ENCODE measurements at regions not wholly inside any gene's neighbourhood (a gene's known extent, or its start where the extent isn't known, plus 50 kb on each side); places are given as distances from the start of the nearest gene placed in this dataset.
A peak's percentile ranks its signal among the peaks of the same experiment; 100 is the strongest.

DNA sequence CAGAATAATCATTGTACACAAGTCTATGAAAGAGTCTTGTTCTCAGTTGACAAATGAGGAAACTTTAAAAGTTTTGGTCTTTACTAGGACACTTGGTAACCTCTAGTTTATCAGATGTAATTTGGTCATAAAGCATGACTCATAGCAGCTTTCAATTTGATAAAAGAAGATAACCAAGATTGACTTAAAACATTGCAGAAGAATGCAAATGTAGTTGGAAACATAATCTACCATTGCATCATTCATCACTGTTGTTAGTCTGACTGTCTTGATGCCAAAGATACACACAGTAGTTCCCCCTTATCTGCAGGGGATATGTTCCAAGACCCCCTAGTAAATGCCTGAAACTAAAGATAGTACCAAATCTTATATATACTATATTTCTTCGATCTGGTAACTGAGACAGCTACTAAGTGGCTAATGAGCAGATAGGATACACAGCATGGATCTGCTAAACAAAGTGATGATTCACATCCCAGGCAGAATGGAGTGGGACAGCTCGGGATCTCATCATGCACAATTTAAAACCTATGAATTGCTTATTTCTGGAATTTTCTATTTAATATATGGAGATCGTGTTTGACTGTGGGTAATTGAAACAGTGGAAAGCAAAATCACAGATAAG, 131.4 kb upstream of the CCDC68 start:
- no peaks in the 10 kb centered on the region for H3K27me3 ChIP-seq (replicated peaks; ENCODE audit: control insufficient read depth, insufficient read depth, low read length)
- DNase-seq (ENCODE audit: low read depth) = peak; percentile 44
- H3K9ac ChIP-seq (ENCODE audit: low read length) = no peak overlapping the region
- H3K4me1 ChIP-seq (ENCODE audit: control insufficient read depth, insufficient read depth, low read length) = peaks cover 6% of the 10 kb centered on the region
- no peak overlapping the region for H3K4me3 ChIP-seq (ENCODE audit: low read length)
- H3K9me3 ChIP-seq (ENCODE audit: control insufficient read depth, low read length) = no peaks in the 10 kb centered on the region
- H3K36me3 ChIP-seq (ENCODE audit: control insufficient read depth, insufficient read depth, low read length, severe bottlenecking) = no peaks in the 10 kb centered on the region

DNA sequence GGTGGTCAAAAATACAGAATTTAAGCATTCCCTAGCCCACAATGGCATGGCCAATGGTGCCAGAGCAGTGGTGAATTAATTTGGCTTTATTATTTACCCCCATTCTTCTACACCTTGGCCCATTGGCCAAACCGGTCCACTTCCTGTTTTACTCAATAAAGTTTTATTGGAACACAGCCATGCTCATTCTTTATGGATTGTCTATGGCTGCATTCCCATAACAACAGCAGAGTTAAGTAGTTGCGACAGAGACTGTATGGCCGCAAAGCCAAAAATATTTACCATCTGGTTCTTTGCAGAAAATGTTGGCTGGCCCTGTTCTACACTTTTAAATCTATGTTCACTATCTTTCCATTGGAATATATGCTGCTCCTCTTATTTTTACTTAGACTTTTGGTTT, 130.3 kb upstream of the CCDC68 start:
- no peaks in the 10 kb centered on the region for H3K9me3 ChIP-seq (ENCODE audit: control insufficient read depth, low read length)
- H3K9ac ChIP-seq (ENCODE audit: low read length) = no peak overlapping the region
- no peaks in the 10 kb centered on the region for H3K36me3 ChIP-seq (ENCODE audit: control insufficient read depth, insufficient read depth, low read length, severe bottlenecking)
- no peaks in the 10 kb centered on the region for H3K27me3 ChIP-seq (replicated peaks; ENCODE audit: control insufficient read depth, insufficient read depth, low read length)
- peaks cover 15% of the 10 kb centered on the region for H3K4me1 ChIP-seq (ENCODE audit: control insufficient read depth, insufficient read depth, low read length)
- no peak for DNase-seq (ENCODE audit: low read depth)
- H3K4me3 ChIP-seq (ENCODE audit: low read length) = no peak overlapping the region

DNA sequence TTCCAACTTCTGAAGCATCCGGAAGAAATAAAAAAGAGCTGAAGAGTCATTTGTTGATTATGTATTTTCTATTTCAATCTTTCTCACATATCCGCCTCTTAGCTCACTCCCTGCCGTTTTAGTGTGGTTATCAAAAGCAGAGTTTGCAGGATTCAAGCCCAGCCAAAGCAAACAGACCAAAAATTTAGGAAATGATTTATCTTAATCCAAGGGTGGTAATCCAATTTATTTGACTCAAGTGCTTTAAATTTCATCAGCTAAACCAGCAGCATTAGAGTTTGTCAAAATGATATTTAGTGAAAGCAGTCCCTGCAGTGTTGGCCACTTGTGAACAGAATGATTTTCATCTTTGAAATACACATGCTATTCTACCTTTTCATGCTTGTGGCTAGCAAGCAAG, 129.3 kb upstream of the CCDC68 start:
- H3K9ac ChIP-seq (ENCODE audit: low read length) = no peak overlapping the region
- no peaks in the 10 kb centered on the region for H3K27me3 ChIP-seq (replicated peaks; ENCODE audit: control insufficient read depth, insufficient read depth, low read length)
- H3K4me1 ChIP-seq (ENCODE audit: control insufficient read depth, insufficient read depth, low read length) = peaks cover 26% of the 10 kb centered on the region
- no peak overlapping the region for H3K4me3 ChIP-seq (ENCODE audit: low read length)
- H3K36me3 ChIP-seq (ENCODE audit: control insufficient read depth, insufficient read depth, low read length, severe bottlenecking) = no peaks in the 10 kb centered on the region
- no peak for DNase-seq (ENCODE audit: low read depth)
- H3K9me3 ChIP-seq (ENCODE audit: control insufficient read depth, low read length) = no peaks in the 10 kb centered on the region

DNA sequence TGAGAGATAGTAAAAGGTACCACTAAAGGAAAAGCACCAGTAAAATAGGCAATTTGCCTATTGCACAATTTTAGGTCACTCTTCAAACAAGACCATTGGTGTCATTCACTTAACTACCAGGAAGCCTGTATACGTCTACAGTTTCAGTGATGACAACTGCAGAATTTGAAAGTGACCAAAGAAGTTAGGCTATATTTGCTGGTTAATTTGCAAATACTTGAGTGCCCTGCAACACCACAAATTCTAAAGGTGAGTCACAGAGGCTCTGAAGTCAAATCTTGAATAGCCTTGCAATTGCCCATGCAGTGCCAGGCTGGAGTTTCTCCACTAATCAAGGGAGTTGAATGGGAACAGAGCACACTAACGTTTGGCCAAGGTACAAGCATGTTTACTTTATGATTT, 128.7 kb upstream of the CCDC68 start:
- H3K36me3 ChIP-seq (ENCODE audit: control insufficient read depth, insufficient read depth, low read length, severe bottlenecking) = no peaks in the 10 kb centered on the region
- DNase-seq (ENCODE audit: low read depth) = peak; percentile 12
- no peaks in the 10 kb centered on the region for H3K9me3 ChIP-seq (ENCODE audit: control insufficient read depth, low read length)
- no peaks in the 10 kb centered on the region for H3K27me3 ChIP-seq (replicated peaks; ENCODE audit: control insufficient read depth, insufficient read depth, low read length)
- no peak overlapping the region for H3K9ac ChIP-seq (ENCODE audit: low read length)
- H3K4me1 ChIP-seq (ENCODE audit: control insufficient read depth, insufficient read depth, low read length) = peaks cover 26% of the 10 kb centered on the region
- no peak overlapping the region for H3K4me3 ChIP-seq (ENCODE audit: low read length)

DNA sequence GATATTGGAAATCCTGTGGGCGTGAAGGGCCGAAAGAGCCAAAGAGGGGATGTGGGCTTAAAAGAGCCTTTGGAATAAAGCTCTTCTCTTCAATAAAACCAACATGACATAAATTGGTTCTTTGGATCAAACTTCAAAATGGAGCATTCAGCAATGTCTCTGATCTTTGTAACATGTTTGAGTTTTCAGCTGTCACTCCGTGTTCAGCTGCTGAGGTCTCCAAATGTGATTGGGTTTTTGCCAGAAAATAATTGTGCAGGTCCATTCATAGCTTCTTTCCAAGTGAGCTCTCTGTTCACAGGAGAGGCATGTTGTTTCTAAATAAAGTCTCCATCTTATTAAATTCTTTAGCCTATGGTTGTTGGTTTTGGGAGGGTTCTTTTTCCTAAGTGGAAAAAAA, 127.6 kb upstream of the CCDC68 start:
- H3K27me3 ChIP-seq (replicated peaks; ENCODE audit: control insufficient read depth, insufficient read depth, low read length) = no peaks in the 10 kb centered on the region
- no peak overlapping the region for H3K9ac ChIP-seq (ENCODE audit: low read length)
- no peak overlapping the region for H3K4me3 ChIP-seq (ENCODE audit: low read length)
- no peaks in the 10 kb centered on the region for H3K36me3 ChIP-seq (ENCODE audit: control insufficient read depth, insufficient read depth, low read length, severe bottlenecking)
- no peak for DNase-seq (ENCODE audit: low read depth)
- H3K9me3 ChIP-seq (ENCODE audit: control insufficient read depth, low read length) = no peaks in the 10 kb centered on the region
- peaks cover 26% of the 10 kb centered on the region for H3K4me1 ChIP-seq (ENCODE audit: control insufficient read depth, insufficient read depth, low read length)

DNA sequence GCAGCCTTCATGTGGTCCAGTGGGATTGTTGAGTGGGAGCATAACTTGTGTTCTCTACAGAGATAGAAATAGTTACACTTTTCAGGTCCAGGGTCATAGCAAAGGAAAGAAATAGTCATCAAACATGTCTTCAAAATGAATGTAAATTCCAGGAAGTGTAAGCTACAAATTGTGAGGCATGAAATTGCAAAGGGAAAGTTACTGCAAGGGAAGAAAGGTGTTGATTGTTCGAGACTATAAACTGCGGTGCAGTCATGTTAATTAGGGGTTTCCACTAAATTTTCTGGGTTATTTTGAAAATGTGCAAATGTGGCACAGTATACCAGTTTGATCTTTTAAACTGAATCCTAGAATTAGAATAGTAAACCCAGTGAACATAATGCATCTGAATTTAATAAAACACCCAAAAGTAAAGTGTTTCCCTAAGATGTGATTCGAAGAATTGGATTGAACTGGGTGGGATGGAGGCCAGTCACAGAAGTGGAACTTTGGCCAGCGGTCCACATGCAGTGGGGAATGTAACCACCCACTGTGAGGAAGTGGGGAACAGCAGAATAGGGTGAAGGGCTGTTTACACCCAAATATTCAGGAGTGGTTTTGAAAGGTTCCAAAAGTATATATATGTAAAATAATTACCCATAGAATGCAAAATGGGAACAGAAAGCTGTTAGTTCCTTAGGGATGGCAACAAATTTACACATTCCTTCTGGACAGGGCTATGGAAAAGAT, 126.5 kb upstream of the CCDC68 start:
- Histone ChIP-seq H3K4me1 (ENCODE audit: control insufficient read depth, insufficient read depth, low read length) (peaks cover 26% of the 10 kb centered on the region), H3K36me3 (ENCODE audit: control insufficient read depth, insufficient read depth, low read length, severe bottlenecking) (no peaks in the 10 kb centered on the region), H3K9ac (ENCODE audit: low read length) (no peak overlapping the region), H3K4me3 (ENCODE audit: low read length) (no peak overlapping the region), H3K9me3 (ENCODE audit: control insufficient read depth, low read length) (no peaks in the 10 kb centered on the region), H3K27me3 (replicated peaks; ENCODE audit: control insufficient read depth, insufficient read depth, low read length) (no peaks in the 10 kb centered on the region)
- no peak for DNase-seq (ENCODE audit: low read depth)

DNA sequence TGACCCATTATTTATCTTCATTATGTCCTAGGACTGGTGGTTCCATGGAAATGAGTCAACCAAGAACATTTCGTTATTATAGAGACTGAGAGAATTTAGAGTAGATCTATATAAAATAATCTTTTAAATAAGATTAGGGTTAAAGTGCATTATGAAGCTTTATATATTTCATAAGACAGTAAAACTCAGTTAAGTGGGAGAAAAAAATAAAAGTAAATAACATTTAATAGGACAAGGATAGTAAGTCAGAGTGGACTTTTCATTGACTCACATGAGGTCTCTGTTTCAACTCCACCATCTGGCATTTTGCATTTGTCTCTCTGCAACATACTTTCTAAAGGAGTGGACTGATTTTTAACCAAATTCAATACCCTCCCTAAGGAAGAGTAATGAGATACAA, 125.3 kb upstream of the CCDC68 start:
- peaks cover 21% of the 10 kb centered on the region for H3K4me1 ChIP-seq (ENCODE audit: control insufficient read depth, insufficient read depth, low read length)
- no peaks in the 10 kb centered on the region for H3K27me3 ChIP-seq (replicated peaks; ENCODE audit: control insufficient read depth, insufficient read depth, low read length)
- no peak overlapping the region for H3K9ac ChIP-seq (ENCODE audit: low read length)
- no peaks in the 10 kb centered on the region for H3K9me3 ChIP-seq (ENCODE audit: control insufficient read depth, low read length)
- H3K4me3 ChIP-seq (ENCODE audit: low read length) = no peak overlapping the region
- no peaks in the 10 kb centered on the region for H3K36me3 ChIP-seq (ENCODE audit: control insufficient read depth, insufficient read depth, low read length, severe bottlenecking)
- no peak for DNase-seq (ENCODE audit: low read depth)

DNA sequence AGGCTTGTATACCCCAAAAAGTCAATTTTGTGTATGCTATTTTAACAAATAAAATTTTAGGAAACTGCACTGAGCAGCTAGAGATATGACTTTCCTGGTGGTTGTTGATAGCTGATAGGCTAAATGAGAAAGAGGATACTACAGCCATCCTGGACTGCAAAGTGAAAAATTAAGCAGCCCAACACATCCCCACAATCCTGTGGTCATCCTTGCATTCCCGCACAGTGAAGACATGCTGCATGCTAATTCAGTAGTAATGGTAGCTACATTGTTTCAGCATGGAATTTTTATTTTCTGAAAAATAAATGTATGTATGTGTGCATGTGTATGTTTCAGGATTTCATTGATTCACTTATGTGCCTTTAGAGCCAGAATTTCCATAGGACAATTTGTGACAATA, 124.2 kb upstream of the CCDC68 start:
- H3K4me3 ChIP-seq (ENCODE audit: low read length) = no peak overlapping the region
- no peaks in the 10 kb centered on the region for H3K36me3 ChIP-seq (ENCODE audit: control insufficient read depth, insufficient read depth, low read length, severe bottlenecking)
- H3K9ac ChIP-seq (ENCODE audit: low read length) = no peak overlapping the region
- H3K4me1 ChIP-seq (ENCODE audit: control insufficient read depth, insufficient read depth, low read length) = peaks cover 21% of the 10 kb centered on the region
- no peak for DNase-seq (ENCODE audit: low read depth)
- no peaks in the 10 kb centered on the region for H3K9me3 ChIP-seq (ENCODE audit: control insufficient read depth, low read length)
- H3K27me3 ChIP-seq (replicated peaks; ENCODE audit: control insufficient read depth, insufficient read depth, low read length) = no peaks in the 10 kb centered on the region

DNA sequence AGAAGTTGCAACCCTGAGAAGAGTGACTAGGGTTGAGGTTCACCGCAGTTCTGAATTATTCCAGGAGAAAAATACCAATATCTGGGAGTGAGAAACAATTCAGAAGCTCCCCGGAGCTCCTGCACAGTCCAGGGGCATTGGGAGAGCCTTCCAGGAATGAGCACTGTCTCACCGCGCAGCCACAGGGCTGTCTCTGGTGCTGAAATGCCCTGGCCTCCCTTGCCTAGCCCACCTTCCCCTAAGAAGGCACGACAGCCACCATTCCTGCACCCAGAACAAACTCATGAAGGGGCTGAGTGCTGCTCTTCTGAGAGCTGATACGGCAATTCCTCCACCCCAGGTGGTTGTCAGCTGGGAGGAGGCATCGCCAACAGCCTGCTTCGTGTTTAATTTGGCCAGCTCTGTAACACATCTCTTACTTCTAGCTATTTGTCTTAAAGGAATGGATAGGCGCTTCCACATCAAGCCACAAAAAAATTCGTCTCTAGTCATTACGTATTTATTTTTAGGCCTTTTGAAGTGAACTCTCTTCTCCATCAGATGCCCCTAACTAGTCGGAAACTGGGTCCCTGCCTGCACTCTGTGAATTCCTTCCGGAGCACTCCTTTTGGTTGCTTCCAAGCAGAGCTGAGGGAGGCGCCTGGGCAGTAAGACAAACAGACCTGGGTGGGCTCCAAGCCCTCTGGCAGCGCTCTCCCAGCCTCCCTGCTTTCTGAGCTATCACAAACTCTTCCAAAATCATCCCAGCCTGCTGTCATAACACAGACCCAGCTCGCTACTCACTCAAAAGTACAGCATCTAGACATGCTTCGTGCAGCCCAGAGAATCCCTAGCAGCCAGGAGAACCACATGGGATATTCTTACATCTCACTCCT, 120.5 kb upstream of the CCDC68 start:
- Histone ChIP-seq H3K4me1 (ENCODE audit: control insufficient read depth, insufficient read depth, low read length) (peaks cover 12% of the 10 kb centered on the region), H3K27me3 (replicated peaks; ENCODE audit: control insufficient read depth, insufficient read depth, low read length) (no peaks in the 10 kb centered on the region), H3K36me3 (ENCODE audit: control insufficient read depth, insufficient read depth, low read length, severe bottlenecking) (no peaks in the 10 kb centered on the region), H3K9ac (ENCODE audit: low read length) (no peak overlapping the region), H3K4me3 (ENCODE audit: low read length) (no peak overlapping the region), H3K9me3 (ENCODE audit: control insufficient read depth, low read length) (no peaks in the 10 kb centered on the region)
- no peak for DNase-seq (ENCODE audit: low read depth)

DNA sequence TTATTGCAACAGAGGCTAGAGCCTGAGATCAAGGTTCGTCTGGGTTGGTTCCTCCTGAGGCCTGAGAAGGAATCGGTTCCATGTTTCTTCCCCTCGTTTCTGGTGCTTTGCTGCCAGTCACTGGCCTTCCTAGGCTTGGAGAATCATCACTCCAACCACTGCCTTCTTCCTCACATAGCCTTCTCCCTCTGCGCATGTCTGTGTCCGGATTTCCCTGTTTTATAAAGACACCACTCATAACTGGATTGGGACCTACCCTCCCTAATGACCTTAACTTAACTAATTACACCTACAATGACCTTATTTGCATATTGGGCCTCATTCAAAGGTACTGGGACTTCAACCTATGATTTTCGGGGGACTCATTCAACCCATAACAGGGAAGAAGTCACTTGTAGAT, 119.8 kb upstream of the CCDC68 start:
- Histone ChIP-seq H3K9ac (ENCODE audit: low read length) (no peak overlapping the region), H3K36me3 (ENCODE audit: control insufficient read depth, insufficient read depth, low read length, severe bottlenecking) (no peaks in the 10 kb centered on the region), H3K4me3 (ENCODE audit: low read length) (no peak overlapping the region), H3K9me3 (ENCODE audit: control insufficient read depth, low read length) (no peaks in the 10 kb centered on the region), H3K27me3 (replicated peaks; ENCODE audit: control insufficient read depth, insufficient read depth, low read length) (no peaks in the 10 kb centered on the region), H3K4me1 (ENCODE audit: control insufficient read depth, insufficient read depth, low read length) (peaks cover 6% of the 10 kb centered on the region)
- no peak for DNase-seq (ENCODE audit: low read depth)

DNA sequence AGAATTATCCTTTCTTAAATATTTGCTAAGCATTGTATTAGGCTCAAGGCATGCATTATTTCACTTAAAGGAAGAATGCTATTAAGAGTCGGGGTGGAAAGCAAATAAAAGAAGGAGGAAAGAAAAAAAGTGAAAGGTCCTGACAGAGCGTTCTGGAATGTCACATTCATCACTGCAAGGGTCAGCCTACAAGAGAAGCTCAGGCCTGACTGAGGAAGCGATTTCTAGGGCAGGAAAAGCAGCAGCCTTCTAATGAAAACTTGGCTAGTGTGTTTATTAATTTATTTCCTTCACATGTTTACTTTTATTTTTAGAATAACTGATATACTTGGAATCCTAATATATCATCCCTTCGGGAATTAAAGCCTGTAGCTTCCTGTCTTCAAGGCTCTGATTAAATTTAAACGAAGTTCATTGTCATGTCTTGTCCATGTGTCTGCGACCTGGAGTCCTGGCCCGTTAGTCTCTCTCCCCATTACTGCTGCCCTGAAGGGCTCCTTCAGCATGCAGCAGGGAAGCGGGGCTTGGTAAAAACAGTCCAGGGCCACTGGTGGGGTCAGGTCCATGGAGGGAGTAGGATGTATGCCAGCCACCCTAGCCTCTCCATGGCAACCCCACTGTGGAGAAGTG, 119.2 kb upstream of the CCDC68 start:
- H3K36me3 ChIP-seq (ENCODE audit: control insufficient read depth, insufficient read depth, low read length, severe bottlenecking) = no peaks in the 10 kb centered on the region
- no peak for DNase-seq (ENCODE audit: low read depth)
- H3K4me1 ChIP-seq (ENCODE audit: control insufficient read depth, insufficient read depth, low read length) = no peaks in the 10 kb centered on the region
- no peak overlapping the region for H3K4me3 ChIP-seq (ENCODE audit: low read length)
- H3K27me3 ChIP-seq (replicated peaks; ENCODE audit: control insufficient read depth, insufficient read depth, low read length) = no peaks in the 10 kb centered on the region
- H3K9ac ChIP-seq (ENCODE audit: low read length) = no peak overlapping the region
- no peaks in the 10 kb centered on the region for H3K9me3 ChIP-seq (ENCODE audit: control insufficient read depth, low read length)

Data from adipocyte (in vitro differentiated cells).